Thyroid gland (tissue), 4 donors: ENCODE measurements at regions not wholly inside any gene's neighbourhood (a gene's known extent, or its start where the extent isn't known, plus 50 kb on each side); places are given as distances from the start of the nearest gene placed in this dataset.

Source experiments
- DNase-seq, 2 donors: peaks; one replicate each; pipeline ENCODE4 v3.0.0-alpha.2; 2019
- H3K27ac ChIP-seq, 3 donors: fragments of 200-600 bp; sonication (generic); 1 replicate in 2 of 3; 2 replicates in 1 of 3; pipeline ENCODE4 v1.5.1; 2016 to 2019; ENCODE audit warnings: mild to moderate bottlenecking in 1 of 3, moderate library complexity in 1 of 3
- H3K27me3 ChIP-seq: fragments of 200-600 bp; sonication (generic); one replicate; pipeline ENCODE4 v1.5.1; 2019
- H3K36me3 ChIP-seq, 2 donors: fragments of 200-600 bp; sonication (generic); one replicate each; pipeline ENCODE4 v1.5.1; 2016 to 2019
- H3K4me1 ChIP-seq, 2 donors: fragments of 200-600 bp; sonication (generic); one replicate each; pipeline ENCODE4 v1.5.1; 2017 to 2019
- H3K4me3 ChIP-seq, 3 donors: fragments of 200-600 bp; sonication (generic); replicated peaks in 1 of 3; 1 replicate in 2 of 3; 2 replicates in 1 of 3; pipeline ENCODE4 v1.5.1; 2016; ENCODE audit warnings: mild to moderate bottlenecking in 1 of 3
- H3K9me3 ChIP-seq: fragments of 200-600 bp; sonication (generic); one replicate; pipeline ENCODE4 v1.5.1; 2017
- POLR2A ChIP-seq, 2 donors: fragments of 450-650 bp; IDR thresholded peaks; one replicate each; pipeline ENCODE4 v1.6.1; 2017; ENCODE audit warnings: antibody characterized with exemption in 2 of 2, mild to moderate bottlenecking in 2 of 2, moderate library complexity in 1 of 2
- WGBS, 2 donors: methylation state at CpG; one replicate each; pipeline ENCODE4 v1.1.5; 2017; 5-methylcytosine and 5-hydroxymethylcytosine counted together
- intact Hi-C: fragments of 100-400 bp; cut with DNase I; formaldehyde crosslinking; loops from one replicate; pipeline ENCODE4 v1.15.1; 2023
- TF ChIP-seq, protein P1 (sequence below), 6 experiments: fragments of 200-600 bp in 3 of 6; fragments of 450-650 bp in 3 of 6; sonication (generic) in 3 of 6; IDR thresholded peaks; one replicate each; pipeline ENCODE4 v1.5.1; 2016 to 2019; ENCODE audit warnings: antibody characterized with exemption in 6 of 6, mild to moderate bottlenecking in 2 of 6, inconsistent platforms in 1 of 6, moderate library complexity in 1 of 6

GRCh38 chrX:117120700-117121099, 657.9 kb upstream of the CT83 start:
- intact Hi-C loops = no loop called here
- no peak overlapping the region for H3K4me3 ChIP-seq
- H3K27me3 ChIP-seq = no peaks in the 10 kb centered on the region
- TF ChIP-seq, protein P1, sequence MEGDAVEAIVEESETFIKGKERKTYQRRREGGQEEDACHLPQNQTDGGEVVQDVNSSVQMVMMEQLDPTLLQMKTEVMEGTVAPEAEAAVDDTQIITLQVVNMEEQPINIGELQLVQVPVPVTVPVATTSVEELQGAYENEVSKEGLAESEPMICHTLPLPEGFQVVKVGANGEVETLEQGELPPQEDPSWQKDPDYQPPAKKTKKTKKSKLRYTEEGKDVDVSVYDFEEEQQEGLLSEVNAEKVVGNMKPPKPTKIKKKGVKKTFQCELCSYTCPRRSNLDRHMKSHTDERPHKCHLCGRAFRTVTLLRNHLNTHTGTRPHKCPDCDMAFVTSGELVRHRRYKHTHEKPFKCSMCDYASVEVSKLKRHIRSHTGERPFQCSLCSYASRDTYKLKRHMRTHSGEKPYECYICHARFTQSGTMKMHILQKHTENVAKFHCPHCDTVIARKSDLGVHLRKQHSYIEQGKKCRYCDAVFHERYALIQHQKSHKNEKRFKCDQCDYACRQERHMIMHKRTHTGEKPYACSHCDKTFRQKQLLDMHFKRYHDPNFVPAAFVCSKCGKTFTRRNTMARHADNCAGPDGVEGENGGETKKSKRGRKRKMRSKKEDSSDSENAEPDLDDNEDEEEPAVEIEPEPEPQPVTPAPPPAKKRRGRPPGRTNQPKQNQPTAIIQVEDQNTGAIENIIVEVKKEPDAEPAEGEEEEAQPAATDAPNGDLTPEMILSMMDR (IDR thresholded peaks at IDR 0.05) = no peak
- 56% methylated on average over 1 of the region's 2 CpGs; no CpG with 5 or more reads in 1 of the 2 donors for WGBS, 2 donors
- H3K36me3 ChIP-seq = no peaks in the 10 kb centered on the region
- no peaks in the 10 kb centered on the region for H3K9me3 ChIP-seq
- H3K27ac ChIP-seq = no peak overlapping the region
- H3K4me1 ChIP-seq = no peaks in the 10 kb centered on the region
- no peak for DNase-seq

DNA sequence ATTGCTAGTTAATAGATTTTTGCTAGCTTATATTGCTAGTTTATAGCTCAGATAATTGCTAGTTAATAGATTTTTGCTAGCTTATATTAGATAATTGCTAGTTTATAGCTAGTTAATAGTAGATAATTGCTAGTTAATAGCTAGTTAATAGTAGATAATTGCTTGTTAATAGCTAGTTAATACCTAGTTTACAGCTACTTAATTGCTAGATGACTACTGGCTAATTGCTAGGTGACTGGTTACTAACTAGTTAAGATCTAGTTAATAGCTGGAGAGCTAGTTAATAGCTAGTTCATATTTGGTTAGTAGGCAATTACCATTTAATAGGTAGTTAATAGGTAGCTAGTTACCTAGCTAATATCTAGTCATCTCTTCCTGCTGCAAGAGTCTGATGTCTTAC, 633.8 kb upstream of the CT83 start:
- no peaks in the 10 kb centered on the region for H3K36me3 ChIP-seq
- no peaks in the 10 kb centered on the region for H3K4me1 ChIP-seq
- no peak for TF ChIP-seq POLR2A (IDR thresholded peaks at IDR 0.05)
- TF ChIP-seq, protein P1 (IDR thresholded peaks at IDR 0.05) = no peak
- H3K9me3 ChIP-seq = no peaks in the 10 kb centered on the region
- intact Hi-C loops = no loop called here
- no peaks in the 10 kb centered on the region for H3K27me3 ChIP-seq
- no peak for DNase-seq
- H3K4me3 ChIP-seq = no peak overlapping the region
- no peak overlapping the region for H3K27ac ChIP-seq

- Histone ChIP-seq H3K9me3 (no peaks in the 10 kb centered on the region), H3K36me3 (no peaks in the 10 kb centered on the region), H3K27ac (no peak overlapping the region), H3K4me3 (no peak overlapping the region), H3K27me3 (no peaks in the 10 kb centered on the region), H3K4me1 (no peaks in the 10 kb centered on the region)
- 81 to 85% methylated on average over 2 of the region's 2 CpGs for WGBS, 2 donors
- TF ChIP-seq POLR2A (IDR thresholded peaks at IDR 0.05) = no peak
- TF ChIP-seq, protein P1 (IDR thresholded peaks at IDR 0.05) = no peak
- intact Hi-C loops = no loop called here
- no peak for DNase-seq
Measured at GRCh38 chrX:117095393-117095792, 632.6 kb upstream of the CT83 start.

DNA sequence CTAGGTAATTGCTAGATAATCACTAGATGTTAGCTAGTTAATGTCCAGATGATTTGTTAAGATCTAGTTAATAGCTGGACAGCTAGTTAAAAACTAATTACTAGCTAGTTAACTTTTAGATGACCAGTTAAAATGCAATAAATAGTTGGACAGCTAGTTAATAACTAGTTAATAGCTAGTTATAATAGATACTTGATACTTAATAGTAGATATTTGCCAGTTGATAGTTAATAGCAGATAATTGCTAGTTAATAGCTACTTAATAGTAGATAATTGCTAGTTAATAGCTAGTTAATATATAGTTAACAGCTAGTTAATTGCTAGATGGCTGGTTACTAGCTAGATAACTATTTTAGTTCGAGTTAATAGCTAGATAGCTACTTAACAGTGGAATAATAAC, 631.4 kb upstream of the CT83 start:
- Histone ChIP-seq H3K27me3 (no peaks in the 10 kb centered on the region), H3K4me1 (no peaks in the 10 kb centered on the region), H3K36me3 (no peaks in the 10 kb centered on the region), H3K9me3 (no peaks in the 10 kb centered on the region), H3K27ac (no peak overlapping the region), H3K4me3 (no peak overlapping the region)
- intact Hi-C loops = no loop called here
- DNase-seq = no peak
- 86 to 93% methylated on average over 1 of the region's 1 CpG for WGBS, 2 donors
- TF ChIP-seq, protein P1 (IDR thresholded peaks at IDR 0.05) = no peak
- no peak for TF ChIP-seq POLR2A (IDR thresholded peaks at IDR 0.05)

GRCh38 chrX:117093319-117093718, 630.5 kb upstream of the CT83 start:
- WGBS, 2 donors = 95% methylated on average over 1 of the region's 1 CpG
- H3K36me3 ChIP-seq = no peaks in the 10 kb centered on the region
- intact Hi-C loops = no loop called here
- H3K9me3 ChIP-seq = no peaks in the 10 kb centered on the region
- H3K4me1 ChIP-seq = no peaks in the 10 kb centered on the region
- H3K4me3 ChIP-seq = no peak overlapping the region
- no peak overlapping the region for H3K27ac ChIP-seq
- no peak for TF ChIP-seq POLR2A (IDR thresholded peaks at IDR 0.05)
- TF ChIP-seq, protein P1 (IDR thresholded peaks at IDR 0.05) = no peak
- H3K27me3 ChIP-seq = no peaks in the 10 kb centered on the region
- no peak for DNase-seq
